Keratinocyte (primary cell): ENCODE measurements at regions not wholly inside any gene's neighbourhood (a gene's known extent, or its start where the extent isn't known, plus 50 kb on each side); places are given as distances from the start of the nearest gene placed in this dataset.
"Not testable (repeated sequence)": the region's sequence is repeated elsewhere in the genome, so short reads cannot be mapped to it uniquely, and the experiment has no call there.

Experiments used
- DNase-seq: peaks from one replicate; pipeline ENCODE4 v3.0.0-alpha.2; 2011; ENCODE audit warnings: low read depth, missing footprints, low spot score
- FAIRE-seq: peaks from 2 replicates; lab custom pipeline; 2011; peaks lifted over from hg19 to GRCh38; lab: Jason Lieb, UNC
- H2AFZ ChIP-seq: 2 replicates; pipeline ENCODE4 v1.6.0; 2012; ENCODE audit warnings: low read length, control low read depth, inconsistent platforms; ENCODE audit not compliant: control insufficient read depth
- H3K27ac ChIP-seq: 2 replicates; pipeline ENCODE4 v1.5.1; 2011; ENCODE audit warnings: low read length; ENCODE audit not compliant: control insufficient read depth, insufficient read depth
- H3K27me3 ChIP-seq: 3 replicates; pipeline ENCODE4 v1.6.0; 2011; ENCODE audit warnings: low read length; ENCODE audit not compliant: control insufficient read depth, insufficient read depth; ENCODE audit errors: extremely low read depth
- H3K36me3 ChIP-seq, 2 experiments: 2 replicates in 1 of 2; 3 replicates in 1 of 2; pipeline ENCODE4 v1.5.1; 2011; ENCODE audit warnings: low read length in 2 of 2, mild to moderate bottlenecking in 1 of 2; ENCODE audit not compliant: control insufficient read depth in 2 of 2, insufficient read depth in 2 of 2; ENCODE audit errors: extremely low read depth in 1 of 2
- H3K4me1 ChIP-seq: 3 replicates; pipeline ENCODE4 v1.5.1; 2011; ENCODE audit warnings: low read length; ENCODE audit not compliant: control insufficient read depth, insufficient read depth; ENCODE audit errors: extremely low read depth
- H3K4me2 ChIP-seq: 3 replicates; pipeline ENCODE4 v1.6.0; 2011; ENCODE audit warnings: low read depth, low read length; ENCODE audit not compliant: control insufficient read depth, insufficient read depth; ENCODE audit errors: extremely low read depth
- H3K4me3 ChIP-seq, 3 experiments: fragments of 200-600 bp in 1 of 3; sonication (generic) in 1 of 3; 2 replicates in 2 of 3; 3 replicates in 1 of 3; pipeline ENCODE4 v1.5.1; 2011 to 2016; ENCODE audit warnings: low read length in 3 of 3, mild to moderate bottlenecking in 3 of 3, control low read depth in 2 of 3, inconsistent platforms in 1 of 3, low read depth in 1 of 3, mixed read lengths in 1 of 3, mixed run types in 1 of 3, moderate library complexity in 1 of 3; ENCODE audit not compliant: control insufficient read depth in 2 of 3, insufficient read depth in 2 of 3; ENCODE audit errors: extremely low read depth in 1 of 3
- H3K79me2 ChIP-seq: 2 replicates; pipeline ENCODE4 v1.6.0; 2012; ENCODE audit warnings: low read length; ENCODE audit not compliant: control insufficient read depth, insufficient read depth
- H3K9ac ChIP-seq: 3 replicates; pipeline ENCODE4 v1.6.0; 2011; ENCODE audit warnings: low read length; ENCODE audit not compliant: control insufficient read depth, insufficient read depth; ENCODE audit errors: extremely low read depth
- H3K9me1 ChIP-seq: 3 replicates; pipeline ENCODE4 v1.6.0; 2011; ENCODE audit warnings: low read length; ENCODE audit not compliant: control insufficient read depth, insufficient read depth; ENCODE audit errors: extremely low read depth
- H3K9me3 ChIP-seq: 2 replicates; pipeline ENCODE4 v1.5.1; 2012; ENCODE audit warnings: low read depth, low read length; ENCODE audit not compliant: control insufficient read depth
- H4K20me1 ChIP-seq: 3 replicates; pipeline ENCODE4 v1.6.0; 2011; ENCODE audit warnings: low read length; ENCODE audit not compliant: control insufficient read depth, insufficient read depth; ENCODE audit errors: extremely low read depth
- dilution Hi-C: fragments of 300-500 bp; cut with MboI; formaldehyde crosslinking; loops from one replicate; pipeline ENCODE4 v1.7.0; 2020; ENCODE audit warnings: low sequenced_read_pairs; ENCODE audit not compliant: extremely low pct_ligation_motif_present

- FAIRE-seq, H3K79me2 ChIP-seq, dilution Hi-C loops, H3K27me3 ChIP-seq, H3K4me2 ChIP-seq, H3K4me1 ChIP-seq, H3K9me1 ChIP-seq, H3K27ac ChIP-seq, H3K36me3 ChIP-seq, H3K9ac ChIP-seq, H3K4me3 ChIP-seq, H3K9me3 ChIP-seq, H2AFZ ChIP-seq, DNase-seq, H4K20me1 ChIP-seq: not testable (repeated sequence)
Measured at GRCh38 chr16:29235836-29236370, 170.6 kb downstream of the NPIPB11 start.

- H3K4me2 ChIP-seq, H3K4me1 ChIP-seq, H3K9ac ChIP-seq, H3K79me2 ChIP-seq, DNase-seq, H3K4me3 ChIP-seq, H4K20me1 ChIP-seq, H2AFZ ChIP-seq, H3K27ac ChIP-seq, H3K9me1 ChIP-seq, FAIRE-seq, H3K27me3 ChIP-seq, H3K9me3 ChIP-seq, H3K36me3 ChIP-seq, dilution Hi-C loops: not testable (repeated sequence)
Measured at GRCh38 chr16:29234536-29235275, 171.8 kb downstream of the NPIPB11 start.

- FAIRE-seq, H3K4me1 ChIP-seq, H3K9me3 ChIP-seq, H3K9me1 ChIP-seq, DNase-seq, H4K20me1 ChIP-seq, H3K9ac ChIP-seq, H3K4me3 ChIP-seq, H2AFZ ChIP-seq, H3K79me2 ChIP-seq, H3K36me3 ChIP-seq, H3K27me3 ChIP-seq, H3K4me2 ChIP-seq, dilution Hi-C loops, H3K27ac ChIP-seq: not testable (repeated sequence)
Measured at GRCh38 chr16:29233705-29234404, 172.7 kb downstream of the NPIPB11 start.
